Nucleus accumbens (tissue), 56 donors: ENCODE measurements at regions not wholly inside any gene's neighbourhood (a gene's known extent, or its start where the extent isn't known, plus 50 kb on each side); places are given as distances from the start of the nearest gene placed in this dataset.
A peak's percentile ranks its signal among the peaks of the same experiment; 100 is the strongest.

Experiments used
- DNase-seq, 56 donors: peaks; one replicate each; lab custom pipeline; 2025; lab: John Stamatoyannopoulos, UW

DNA sequence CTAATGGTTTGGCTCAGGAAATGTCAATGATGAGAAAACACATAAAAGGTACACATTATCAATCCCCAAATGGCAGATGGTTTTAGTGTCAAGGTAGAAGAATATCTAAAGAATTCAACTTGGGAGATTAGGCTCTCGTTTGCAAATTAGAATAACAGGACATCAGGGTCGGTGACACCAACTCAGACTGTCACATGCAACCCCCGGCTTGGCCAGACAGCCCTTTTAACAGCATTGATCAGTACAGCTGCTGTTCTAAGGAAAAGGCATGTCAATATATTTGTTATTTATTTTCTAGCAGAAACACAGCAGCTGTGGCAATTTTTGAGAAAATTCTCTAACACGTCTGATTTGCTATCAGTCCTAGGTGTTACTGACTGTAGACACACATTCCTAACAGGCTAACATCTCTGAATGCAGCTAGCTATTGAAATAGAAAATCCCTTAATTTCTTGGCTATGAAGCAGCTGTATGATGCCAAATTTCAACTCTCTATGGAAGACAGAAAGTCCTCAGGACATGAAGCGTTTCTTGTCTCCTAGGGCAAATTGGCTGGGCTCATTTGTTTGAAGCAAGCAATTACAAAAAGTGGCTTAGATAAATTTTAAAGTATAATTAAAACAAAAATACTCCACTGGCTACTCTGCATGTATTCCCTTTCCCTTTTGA, 269.0 kb upstream of the CXXC4 start:
- DNase-seq: no peak

DNA sequence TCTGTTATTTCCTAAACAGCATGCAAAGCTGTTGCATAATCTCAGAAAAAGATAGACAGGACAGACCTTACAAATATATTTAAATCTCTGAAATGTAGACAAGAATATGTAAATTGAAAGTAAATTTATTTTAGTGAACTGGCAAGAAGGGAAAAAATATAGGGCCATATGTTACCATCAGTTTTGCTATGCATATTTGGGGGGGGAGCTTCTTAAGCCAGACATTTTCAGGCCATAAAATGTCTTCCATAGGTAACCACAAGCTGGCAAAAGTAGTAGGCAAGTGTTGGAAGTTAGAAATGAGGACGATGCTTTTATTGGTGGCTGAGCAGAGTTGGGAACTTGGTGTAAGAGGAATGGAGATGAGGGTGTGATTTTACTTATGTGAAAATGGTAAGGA, 272.0 kb upstream of the CXXC4 start:
- no peak for DNase-seq

DNA sequence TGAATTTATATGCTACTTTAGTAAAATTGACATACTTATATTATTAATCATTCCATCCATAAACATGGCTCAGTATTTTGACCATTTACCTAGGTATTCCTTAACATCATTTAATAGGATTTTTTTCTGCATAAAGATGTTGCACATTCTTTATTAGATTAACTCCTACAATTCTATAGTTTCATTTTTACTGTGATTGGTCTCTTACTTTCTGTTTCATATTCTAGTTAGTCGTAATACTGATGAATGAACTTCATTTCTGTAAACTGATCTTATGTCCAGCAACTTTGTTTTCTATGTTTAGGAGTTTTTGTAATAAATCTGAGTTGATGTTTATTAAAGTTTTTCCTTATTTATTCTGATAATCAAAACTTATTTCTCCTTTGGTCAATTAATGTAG, 278.2 kb upstream of the CXXC4 start:
- no peak for DNase-seq

DNA sequence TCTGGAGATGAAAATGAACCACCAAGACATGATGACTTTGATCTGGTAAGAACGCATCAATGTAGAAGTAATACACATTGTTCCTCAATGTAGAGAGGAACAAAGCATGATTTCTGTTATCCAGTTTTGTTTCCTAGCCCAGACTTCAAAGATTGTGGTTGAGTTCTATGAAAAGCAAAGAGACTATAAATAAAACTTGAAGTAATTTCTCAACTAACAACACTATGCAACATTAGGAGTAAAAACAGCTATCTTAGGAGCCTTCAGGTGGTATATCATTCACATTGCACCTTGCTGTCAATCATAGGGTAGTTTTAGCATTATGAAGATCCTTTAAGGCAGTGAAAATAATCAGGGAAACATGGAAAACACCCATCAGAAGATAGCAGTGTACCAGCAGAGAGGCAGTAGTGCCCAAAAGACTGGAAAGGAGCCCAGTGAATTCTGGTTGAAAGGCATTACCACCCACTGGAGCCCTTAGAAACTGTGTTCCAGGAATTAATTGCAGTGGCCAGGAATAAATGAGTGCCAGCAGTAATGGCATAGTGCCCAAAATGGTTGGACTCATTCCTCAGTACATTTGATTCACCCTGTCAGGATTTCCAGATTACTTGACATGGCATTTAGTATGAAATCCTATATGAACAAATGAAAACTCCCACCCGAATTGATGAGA, 300.7 kb upstream of the CXXC4 start:
- no peak for DNase-seq

DNA sequence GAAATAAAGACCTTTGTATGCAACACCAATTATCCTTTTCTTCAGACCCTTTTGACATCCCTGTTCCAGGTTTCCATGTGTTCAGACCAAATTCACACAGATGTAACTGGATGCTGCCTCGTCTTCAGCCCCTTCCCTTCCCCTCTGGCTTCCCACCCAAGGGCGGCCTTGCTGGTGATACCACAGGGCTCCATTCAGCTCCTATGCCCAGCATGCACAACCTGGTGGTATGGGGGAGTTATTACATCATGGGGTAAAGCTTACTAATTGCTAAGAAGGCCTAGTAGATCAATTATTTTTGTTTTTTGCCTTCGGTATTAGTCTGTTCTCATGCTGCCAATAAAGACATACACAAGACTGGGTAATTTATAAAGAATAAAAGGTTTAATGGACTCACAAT, 317.0 kb upstream of the CXXC4 start:
- DNase-seq: no peak

DNA sequence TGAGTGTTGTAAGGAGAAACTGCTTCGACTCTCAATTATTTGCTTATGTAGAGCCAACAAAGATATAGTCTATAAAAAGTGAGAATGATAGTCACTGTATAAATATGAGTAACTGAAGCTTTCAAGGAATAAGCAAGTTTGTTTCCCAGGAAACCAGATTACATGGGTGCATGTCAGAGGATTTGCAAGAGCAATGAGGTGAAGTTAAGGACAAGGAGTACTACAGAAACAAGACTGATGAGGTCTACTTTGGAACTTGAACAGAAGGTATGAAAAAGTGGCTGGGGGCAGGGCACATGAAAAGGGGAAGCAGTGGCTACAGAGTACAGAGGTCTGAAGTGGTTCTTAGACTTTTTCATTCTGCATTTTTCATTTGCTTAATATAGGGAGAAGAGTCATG, 321.0 kb upstream of the CXXC4 start:
- DNase-seq: no peak

DNA sequence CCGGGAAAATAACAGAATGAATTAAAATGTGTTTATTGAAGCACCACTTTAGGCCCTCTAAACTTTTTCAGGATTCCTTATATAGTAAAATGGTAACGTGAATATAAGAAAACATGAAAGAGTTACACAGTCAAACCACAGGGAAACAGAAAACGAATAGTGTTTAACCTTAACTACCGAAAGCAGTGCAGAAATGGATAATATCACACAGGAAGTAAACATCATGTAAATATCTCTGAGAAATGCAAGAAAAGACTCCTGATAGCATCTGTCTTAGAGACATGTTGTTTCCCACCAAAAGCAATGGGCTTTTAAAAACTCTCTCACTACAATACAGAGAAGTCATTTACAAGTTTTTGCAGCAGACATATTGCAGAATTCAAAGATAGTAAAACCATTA, 323.9 kb upstream of the CXXC4 start:
- no peak for DNase-seq

DNA sequence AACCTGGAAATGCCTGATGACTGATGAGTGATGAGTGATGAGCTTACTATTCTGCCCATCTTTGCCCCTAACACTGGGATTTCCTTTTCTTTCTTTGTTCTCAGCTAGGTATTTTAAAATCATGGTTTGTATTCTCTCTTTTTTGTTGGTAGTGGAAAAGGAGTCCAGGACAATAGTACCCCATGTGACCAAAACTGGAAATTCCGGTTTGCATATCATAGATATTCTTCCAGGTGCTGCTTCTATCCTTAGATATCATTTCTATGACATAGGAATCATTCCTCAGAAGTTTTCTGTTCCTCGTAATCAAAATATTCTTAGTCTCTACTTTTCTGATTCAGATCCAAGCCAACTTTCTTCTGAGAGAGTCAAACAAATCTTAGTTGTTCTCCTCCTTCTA, 320.5 kb upstream of the TET2 start:
- DNase-seq: no peak

DNA sequence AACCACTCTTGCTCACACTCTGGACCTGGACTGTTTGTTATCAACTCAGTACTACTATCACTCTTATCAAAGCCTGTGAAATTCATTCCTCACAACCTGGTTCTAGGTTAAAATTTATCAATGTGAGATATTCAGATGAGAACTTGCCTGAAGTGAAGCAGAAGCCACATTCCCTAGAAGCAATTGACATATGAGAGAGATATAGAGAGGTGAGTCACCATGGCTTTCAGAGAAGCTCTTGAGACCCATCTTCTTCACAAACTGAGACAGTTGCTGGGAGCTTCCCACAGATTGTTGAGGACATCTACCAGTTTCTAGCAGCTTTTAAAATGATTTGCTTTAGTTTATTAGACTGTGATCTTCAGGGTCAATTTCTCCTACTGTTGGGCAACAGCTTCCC, 316.9 kb upstream of the TET2 start:
- no peak for DNase-seq

DNA sequence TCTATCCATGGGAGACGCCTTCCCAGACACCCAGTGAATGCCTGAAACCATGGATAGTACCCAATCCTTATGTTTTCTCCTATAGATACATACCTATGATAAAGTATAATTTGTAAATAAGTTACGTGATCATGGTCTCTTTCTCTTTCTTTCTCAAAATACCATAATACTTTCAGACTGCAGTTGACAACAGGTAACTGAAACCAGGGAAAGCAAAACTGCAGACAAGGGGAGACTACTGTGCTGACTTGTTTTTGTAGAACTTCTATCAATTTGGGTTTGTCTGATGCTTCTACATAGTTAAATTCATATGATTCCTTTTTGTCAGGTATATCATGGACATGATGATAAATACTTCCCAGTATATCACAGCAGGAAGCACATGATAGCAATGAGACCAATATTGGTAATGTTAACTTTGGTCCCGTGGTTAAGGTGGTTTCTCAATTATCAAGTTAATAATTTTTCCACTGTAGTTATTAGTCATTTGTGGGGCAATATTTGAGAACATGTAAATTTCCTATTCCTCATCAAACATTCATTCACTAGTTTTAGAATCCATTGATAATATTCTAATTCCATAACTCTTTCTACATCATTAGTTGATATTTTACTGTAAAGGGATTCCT, 298.0 kb upstream of the TET2 start:
- no peak for DNase-seq

DNA sequence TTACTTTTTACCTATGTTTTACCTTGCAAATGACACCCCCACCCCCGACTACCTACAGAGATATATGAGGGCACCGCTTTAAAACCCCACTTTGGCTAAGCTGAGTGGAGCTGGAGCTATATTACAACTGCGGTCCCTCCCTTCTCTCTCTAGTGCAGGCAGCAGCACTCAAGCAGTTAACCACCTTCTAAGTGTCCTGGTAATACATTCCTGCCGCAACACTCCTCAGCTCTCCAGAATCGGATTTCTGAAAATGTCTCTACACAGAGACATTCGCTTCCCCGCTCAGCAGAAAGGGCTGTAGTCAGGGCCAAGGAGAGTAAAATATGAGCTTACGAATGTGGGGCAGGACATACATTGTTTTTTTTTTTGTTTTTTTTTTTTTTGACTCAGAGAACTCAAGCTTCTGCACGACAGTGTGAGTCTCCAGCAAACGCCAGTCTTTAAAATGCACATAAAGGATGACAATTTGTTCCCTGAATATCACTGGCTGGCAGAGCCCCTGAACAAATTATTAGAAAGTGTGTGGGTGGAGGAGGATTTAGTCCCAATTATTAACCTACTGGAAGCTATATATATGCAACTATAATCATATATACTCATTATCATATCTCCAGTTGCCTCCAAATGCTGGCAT, 287.0 kb upstream of the TET2 start:
- DNase-seq: no peak

DNA sequence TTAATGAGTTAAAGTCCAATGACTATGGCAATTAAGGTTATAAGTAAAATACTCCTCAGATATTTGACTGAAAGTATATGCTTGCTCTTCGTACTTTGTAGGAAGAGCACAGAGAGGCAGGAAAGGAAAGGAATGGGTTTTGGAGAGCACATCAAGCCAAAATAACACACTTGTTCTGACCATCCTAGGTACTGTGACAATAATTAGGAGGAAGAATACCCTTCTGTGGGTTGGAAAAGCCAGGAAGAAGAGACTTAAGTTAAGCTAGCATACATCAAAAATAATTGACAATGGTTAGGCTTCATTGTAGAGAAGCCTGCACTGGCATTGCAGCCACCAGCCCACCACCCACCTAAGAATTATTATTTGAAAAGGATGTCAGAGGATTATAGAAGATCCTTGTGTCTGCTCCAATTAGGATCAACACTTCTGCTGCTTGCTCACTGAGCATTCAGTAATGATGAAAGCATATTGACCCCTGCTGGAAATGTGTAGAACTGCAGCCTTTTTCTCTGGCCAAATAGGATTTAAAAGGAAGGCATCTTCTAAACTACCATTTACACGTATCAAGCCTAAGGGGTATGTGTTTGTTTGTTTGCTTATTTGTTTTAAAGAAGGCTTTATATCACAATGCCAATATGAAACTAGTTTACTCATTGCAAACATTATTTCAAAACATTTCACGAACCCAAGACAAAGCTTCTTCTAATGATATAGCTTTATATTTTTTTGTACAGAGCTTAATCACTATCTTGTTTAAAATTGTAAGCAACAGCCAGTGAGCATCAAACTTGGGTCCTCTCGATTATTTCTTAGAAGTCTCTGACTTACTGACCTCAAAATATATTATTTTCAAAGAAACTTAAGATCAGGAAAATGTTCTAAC, 286.2 kb upstream of the TET2 start:
- peak in 40 of 56 donors; percentile 1 to 83 (median 28) for DNase-seq

DNA sequence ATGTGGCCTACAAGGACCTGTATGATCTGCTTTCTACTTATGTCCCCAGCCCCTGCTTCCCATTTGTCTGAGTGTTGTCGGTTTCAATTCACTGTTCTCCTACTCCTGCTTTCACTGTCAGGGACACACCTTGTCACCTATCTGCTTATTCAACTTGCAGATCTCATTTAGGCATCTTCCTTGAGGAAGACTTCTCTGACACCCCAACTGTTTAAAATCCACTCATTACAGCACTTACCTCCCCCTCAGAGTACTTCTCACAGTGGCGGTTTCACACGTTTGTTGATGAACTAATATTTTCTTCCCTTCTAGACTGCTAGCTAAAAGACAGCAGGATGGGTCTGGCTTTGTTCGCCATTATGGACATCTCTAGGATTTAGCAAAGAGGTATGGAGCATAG, 279.9 kb upstream of the TET2 start:
- no peak for DNase-seq

DNA sequence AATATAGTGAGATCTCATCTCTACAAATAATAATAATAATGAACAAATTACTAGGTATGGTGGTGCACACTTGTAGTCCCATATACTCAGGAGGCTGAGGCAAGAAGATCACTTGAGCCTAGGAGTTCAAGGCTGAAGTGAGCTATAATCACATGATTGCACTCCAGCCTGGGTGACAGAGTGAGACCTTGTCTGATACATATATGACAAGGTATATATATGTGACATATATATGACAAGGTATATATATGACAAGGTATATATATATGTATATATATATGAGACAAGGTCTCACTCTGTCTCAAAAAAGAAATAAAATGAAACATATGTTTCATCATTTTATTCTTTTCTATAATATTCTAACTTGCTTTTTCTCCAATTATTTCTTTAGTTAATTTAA, 278.1 kb upstream of the TET2 start:
- no peak for DNase-seq

DNA sequence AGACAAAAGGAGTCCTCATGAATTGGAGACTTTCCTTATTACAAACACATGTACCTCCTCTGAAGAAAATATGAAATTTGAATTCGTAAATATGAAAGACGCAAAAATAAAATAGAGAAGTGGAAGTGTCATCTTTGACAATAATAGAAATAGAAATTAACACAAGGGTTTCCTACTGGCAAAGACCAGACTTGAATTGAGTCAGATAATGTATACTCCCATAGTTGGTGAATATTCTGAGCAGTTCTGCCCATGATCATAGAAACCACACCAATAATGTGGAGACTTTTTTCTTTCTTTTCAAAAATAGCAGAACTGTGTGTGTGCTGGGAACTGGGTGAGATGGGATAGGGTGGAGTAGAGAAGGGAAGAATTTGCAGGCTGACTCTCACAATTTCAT, 277.7 kb upstream of the TET2 start:
- DNase-seq: no peak

DNA sequence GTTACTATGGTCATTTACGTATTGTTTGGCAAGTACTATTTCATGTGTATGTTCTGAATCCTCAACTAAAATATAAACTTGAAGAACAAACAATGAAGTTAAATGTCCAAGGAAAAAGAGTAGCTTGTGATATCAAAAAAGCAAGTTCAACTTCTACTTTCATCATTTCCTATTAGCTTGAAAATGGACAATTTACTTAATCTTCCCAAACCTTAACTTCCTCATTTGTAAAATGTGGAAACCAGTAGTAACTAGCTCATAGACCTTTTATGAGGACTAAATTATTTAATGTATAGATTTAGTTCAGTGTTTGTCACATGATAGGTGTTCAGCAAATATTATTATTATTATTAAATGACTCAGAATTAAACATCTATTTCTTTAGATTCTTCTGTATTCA, 276.8 kb upstream of the TET2 start:
- DNase-seq: no peak

DNA sequence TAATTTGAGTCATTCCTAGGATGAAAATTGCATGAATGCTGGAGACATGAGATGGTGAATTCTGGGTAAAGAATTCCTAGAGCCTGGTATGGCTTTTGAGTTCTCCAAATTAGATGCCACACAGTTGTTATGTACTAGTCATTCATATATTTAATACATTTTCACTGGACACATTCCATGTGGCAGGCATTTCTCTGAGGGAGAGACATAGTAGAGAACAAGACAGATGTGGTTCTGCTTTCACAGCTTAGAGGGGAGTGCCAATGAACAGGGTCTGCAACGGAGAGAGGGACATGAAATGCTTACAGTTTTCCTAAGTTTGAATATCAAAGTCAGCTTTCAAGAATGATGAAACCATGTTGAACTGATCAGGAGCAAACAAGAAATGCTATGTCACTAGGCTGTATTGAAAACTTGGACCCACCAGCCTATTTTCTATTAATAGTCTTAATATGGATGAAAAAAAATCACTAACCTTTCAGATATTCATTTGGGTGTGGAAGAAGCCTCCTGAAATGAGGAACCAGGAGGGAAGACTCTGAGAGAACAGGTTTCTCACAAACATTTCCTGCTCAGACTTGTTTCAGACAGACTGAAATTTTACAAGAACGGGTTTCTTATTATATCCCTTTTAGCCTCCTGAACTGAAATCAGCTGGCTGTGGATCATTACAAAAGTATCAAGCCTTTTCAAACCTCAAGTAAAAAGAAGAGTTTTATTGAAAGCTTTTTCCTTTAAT, 276.0 kb upstream of the TET2 start:
- DNase-seq: no peak

DNA sequence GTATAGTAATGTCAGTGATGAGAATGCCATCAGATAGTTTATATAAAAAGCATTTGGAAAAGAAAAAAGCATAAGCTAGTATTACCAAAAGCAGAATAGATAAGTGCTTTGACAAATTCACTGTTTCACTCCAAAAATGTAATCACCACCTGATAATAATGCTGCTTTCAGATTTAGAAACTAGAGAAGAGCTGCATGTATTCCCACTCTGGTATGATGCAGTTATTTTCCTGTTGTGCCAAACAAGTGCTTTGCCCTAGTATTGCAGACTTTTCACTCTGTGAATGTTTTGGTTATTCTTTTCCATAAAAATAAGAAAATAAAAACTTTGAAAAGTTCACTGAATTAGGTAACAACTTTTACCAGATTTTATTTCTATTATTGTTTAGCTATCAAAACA, 267.7 kb upstream of the TET2 start:
- no peak for DNase-seq

DNA sequence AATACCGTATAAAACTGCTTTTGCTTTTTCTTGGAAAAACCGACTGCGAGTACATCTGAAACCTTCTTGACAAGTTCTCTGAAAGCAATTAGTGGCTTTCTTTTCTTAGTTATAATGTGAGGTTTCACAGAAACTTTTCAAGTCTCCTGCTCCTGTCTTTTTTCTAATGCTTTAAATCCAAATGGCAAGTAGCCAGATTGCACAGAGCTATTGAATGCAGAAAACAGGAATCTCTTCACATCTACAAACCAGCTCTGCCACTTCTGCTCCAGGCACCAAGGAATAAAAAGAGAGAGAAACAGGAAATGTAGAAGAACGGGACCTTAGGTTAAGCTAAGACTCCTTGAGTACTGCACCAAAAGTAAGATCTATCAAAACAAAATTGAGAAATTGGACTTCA, 267.3 kb upstream of the TET2 start:
- DNase-seq: no peak

DNA sequence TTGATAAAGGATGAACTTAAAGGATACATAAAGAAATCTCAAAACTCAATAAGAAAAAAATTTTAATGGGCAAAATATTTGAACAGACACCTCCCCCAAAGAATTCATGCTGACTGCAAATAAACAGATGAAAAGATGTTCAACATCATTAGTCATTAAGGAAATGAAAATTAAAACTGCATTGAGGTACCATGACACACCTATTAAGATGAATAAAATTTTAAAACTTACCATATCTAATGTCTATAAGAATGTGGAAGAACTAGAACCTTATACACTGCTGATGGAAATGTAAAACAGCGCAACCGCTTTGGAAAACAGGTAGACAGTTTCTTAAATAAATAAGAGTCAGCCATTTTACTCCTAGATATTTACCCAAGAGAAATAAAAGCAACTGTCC, 266.8 kb upstream of the TET2 start:
- DNase-seq: no peak
